HUDEP-2 (cell line): ENCODE measurements at regions not wholly inside any gene's neighbourhood (a gene's known extent, or its start where the extent isn't known, plus 50 kb on each side); places are given as distances from the start of the nearest gene placed in this dataset.
"Not testable (repeated sequence)": the region's sequence is repeated elsewhere in the genome, so short reads cannot be mapped to it uniquely, and the experiment has no call there.

Experiments used
- DNase-seq, 76 experiments: peaks; one replicate each; lab custom pipeline; 2025; ENCODE audit not compliant: unreplicated experiment in 76 of 76; lab: John Stamatoyannopoulos, UW

GRCh38 chr13:90808838-90809237 is 538.6 kb upstream of the MIR17HG start:
- no peak for DNase-seq

- DNase-seq, result no peak
Measured at GRCh38 chr13:90824032-90824431, 523.5 kb upstream of the MIR17HG start.

GRCh38 chr13:90826688-90827087 is 520.8 kb upstream of the MIR17HG start:
- DNase-seq, result no peak

GRCh38 chr13:90830782-90831181 is 516.7 kb upstream of the MIR17HG start:
- DNase-seq, result no peak

GRCh38 chr13:90833951-90834350 is 513.5 kb upstream of the MIR17HG start:
- DNase-seq, result no peak

- DNase-seq, result no peak
Measured at GRCh38 chr13:90834700-90835099, 512.8 kb upstream of the MIR17HG start.

GRCh38 chr13:90835826-90836225 is 511.7 kb upstream of the MIR17HG start:
- DNase-seq, result no peak

GRCh38 chr13:90838317-90838960 is 509.0 kb upstream of the MIR17HG start:
- DNase-seq, result no peak

GRCh38 chr13:90839061-90839460 is 508.4 kb upstream of the MIR17HG start:
- no peak for DNase-seq

GRCh38 chr13:90846936-90847335 is 500.6 kb upstream of the MIR17HG start:
- DNase-seq, result no peak

GRCh38 chr13:90853666-90854065 is 493.8 kb upstream of the MIR17HG start:
- DNase-seq, result not testable (repeated sequence)

GRCh38 chr13:90857921-90858320 is 489.6 kb upstream of the MIR17HG start:
- DNase-seq, result no peak

GRCh38 chr13:90866006-90866405 is 481.5 kb upstream of the MIR17HG start:
- DNase-seq, result no peak

GRCh38 chr13:90867336-90867683 is 480.2 kb upstream of the MIR17HG start:
- peak in 59 of 76 experiments; percentile 1 to 79 (median 21) for DNase-seq

- DNase-seq, result peak in 10 of 76 experiments; percentile 0 to 27 (median 7)
Measured at GRCh38 chr13:90868321-90868920, 479.1 kb upstream of the MIR17HG start.

GRCh38 chr13:90869580-90869979 is 477.9 kb upstream of the MIR17HG start:
- no peak for DNase-seq

- no peak for DNase-seq
Measured at GRCh38 chr13:90872491-90873025, 474.9 kb upstream of the MIR17HG start.

GRCh38 chr13:90880790-90881189 is 466.7 kb upstream of the MIR17HG start:
- no peak for DNase-seq

GRCh38 chr13:90882551-90882950 is 464.9 kb upstream of the MIR17HG start:
- no peak for DNase-seq

GRCh38 chr13:90883592-90883991 is 463.9 kb upstream of the MIR17HG start:
- no peak for DNase-seq

- no peak for DNase-seq
Measured at GRCh38 chr13:90884066-90884465, 463.4 kb upstream of the MIR17HG start.
